ENCODE measurements at regions not wholly inside any gene's neighbourhood (a gene's known extent, or its start where the extent isn't known, plus 50 kb on each side); places are given as distances from the start of the nearest gene placed in this dataset.

DNA sequence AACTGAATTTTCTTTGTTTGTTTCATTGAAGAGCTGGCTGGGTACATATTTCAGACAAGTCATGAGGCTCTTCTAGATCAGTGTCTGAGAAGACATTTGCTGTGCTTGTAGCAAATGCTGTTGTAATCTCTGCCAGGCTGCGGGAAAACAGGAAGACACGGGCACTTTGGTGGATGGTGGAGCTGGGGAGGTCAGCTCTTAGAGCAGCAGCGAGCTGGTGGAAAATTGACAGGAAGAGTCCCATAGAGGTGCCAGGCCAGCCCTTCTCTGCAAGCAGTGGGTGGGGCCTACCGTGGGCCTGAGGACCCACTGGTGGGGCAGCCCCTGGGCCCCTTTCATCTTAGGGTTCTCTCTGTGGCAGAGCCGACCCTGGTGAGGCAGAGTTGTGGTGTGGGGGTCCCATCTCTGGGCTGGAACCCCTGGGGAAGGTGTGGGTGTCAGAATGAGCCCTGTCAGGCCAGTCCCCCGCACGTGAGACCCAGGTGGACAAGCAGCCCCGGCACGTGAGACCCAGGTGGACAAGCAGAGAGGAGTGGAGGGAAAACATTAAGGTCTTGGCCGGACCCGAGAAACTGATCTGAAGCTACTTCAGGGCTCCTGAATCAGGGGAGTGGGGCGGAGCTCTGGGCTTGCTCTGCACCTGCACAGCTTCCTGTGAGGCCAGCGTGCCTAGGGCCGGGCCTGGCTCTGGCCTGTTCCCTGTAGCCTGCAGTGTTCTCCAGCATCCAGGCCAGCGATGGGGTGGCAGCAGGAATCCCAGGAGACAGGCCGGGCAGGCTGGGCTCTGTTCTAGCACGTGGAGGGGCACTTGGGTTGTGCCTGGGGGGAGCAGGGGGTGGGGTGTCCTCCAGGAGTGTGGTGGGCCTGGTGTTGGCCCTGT lies 273.5 kb upstream of the HDAC4 start:
- Histone ChIP-seq H3K27ac (no peak overlapping the region), H3K27me3 (no peaks in the 10 kb centered on the region), H3K36me3 (no peaks in the 10 kb centered on the region), H3K9me3 (no peaks in the 10 kb centered on the region), H3K4me1 (ENCODE audit: control insufficient read depth in 1 of 2, insufficient read depth in 1 of 2, low read depth in 1 of 2, low read length in 1 of 2) (no peaks in the 10 kb centered on the region), H3K4me3 (ENCODE audit: low read depth in 1 of 2, low read length in 1 of 2) (no peak overlapping the region)
- TF ChIP-seq, protein P1, sequence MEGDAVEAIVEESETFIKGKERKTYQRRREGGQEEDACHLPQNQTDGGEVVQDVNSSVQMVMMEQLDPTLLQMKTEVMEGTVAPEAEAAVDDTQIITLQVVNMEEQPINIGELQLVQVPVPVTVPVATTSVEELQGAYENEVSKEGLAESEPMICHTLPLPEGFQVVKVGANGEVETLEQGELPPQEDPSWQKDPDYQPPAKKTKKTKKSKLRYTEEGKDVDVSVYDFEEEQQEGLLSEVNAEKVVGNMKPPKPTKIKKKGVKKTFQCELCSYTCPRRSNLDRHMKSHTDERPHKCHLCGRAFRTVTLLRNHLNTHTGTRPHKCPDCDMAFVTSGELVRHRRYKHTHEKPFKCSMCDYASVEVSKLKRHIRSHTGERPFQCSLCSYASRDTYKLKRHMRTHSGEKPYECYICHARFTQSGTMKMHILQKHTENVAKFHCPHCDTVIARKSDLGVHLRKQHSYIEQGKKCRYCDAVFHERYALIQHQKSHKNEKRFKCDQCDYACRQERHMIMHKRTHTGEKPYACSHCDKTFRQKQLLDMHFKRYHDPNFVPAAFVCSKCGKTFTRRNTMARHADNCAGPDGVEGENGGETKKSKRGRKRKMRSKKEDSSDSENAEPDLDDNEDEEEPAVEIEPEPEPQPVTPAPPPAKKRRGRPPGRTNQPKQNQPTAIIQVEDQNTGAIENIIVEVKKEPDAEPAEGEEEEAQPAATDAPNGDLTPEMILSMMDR (IDR thresholded peaks at IDR 0.05), result no peak

GRCh38 chr2:239673641-239674040 lies 272.8 kb upstream of the HDAC4 start:
- no peaks in the 10 kb centered on the region for H3K9me3 ChIP-seq
- no peaks in the 10 kb centered on the region for H3K27me3 ChIP-seq
- TF ChIP-seq, protein P1 (IDR thresholded peaks at IDR 0.05), result no peak
- H3K36me3 ChIP-seq, result no peaks in the 10 kb centered on the region
- H3K4me3 ChIP-seq (ENCODE audit: low read depth in 1 of 2, low read length in 1 of 2), result no peak overlapping the region
- H3K4me1 ChIP-seq (ENCODE audit: control insufficient read depth in 1 of 2, insufficient read depth in 1 of 2, low read depth in 1 of 2, low read length in 1 of 2), result no peaks in the 10 kb centered on the region
- H3K27ac ChIP-seq, result no peak overlapping the region

DNA sequence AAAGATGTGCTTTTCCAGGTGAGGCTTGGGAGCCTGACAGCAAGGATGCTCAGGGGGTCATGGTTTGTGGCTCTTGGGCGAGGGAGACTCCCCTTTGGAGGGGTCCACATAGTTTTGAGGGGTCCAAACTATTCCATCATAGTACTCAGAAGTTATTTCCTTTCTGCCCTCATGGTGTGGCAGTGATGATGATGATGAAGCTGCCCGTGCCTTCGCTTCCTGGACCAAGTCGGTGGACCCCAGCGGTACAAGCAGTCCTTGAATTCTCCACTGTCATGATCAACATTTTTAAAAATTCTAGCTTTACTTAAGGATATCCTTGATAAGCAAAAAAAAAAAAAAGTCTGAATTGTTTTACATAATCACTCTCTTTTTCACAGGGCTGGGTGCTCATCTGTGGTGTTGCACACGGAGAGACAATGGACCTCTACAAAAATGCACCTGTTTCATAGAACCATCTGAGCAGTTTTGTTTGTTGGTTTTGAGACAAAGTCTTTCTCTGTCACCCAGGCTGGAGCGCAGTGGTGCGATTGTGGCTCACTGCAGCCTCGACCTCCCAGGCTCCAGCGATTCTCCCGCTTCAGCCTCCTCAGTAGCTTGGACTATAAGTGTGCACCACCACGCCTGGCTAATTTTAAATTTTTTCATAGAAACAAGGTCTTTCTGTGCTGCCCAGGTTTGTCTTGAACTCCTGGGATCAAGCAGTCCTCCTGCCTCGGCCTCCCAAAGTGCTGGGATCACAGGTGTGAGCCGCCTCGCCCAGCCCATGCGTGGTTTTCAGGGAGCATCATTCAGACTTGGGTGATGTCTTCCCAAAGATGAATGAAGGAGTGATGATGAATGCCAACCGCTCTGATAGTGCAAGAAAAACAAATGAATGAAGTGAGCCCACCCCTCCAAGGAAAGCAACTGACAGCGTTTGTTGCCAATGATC lies 271.4 kb upstream of the HDAC4 start:
- H3K4me1 ChIP-seq (ENCODE audit: control insufficient read depth in 1 of 2, insufficient read depth in 1 of 2, low read depth in 1 of 2, low read length in 1 of 2), result no peaks in the 10 kb centered on the region
- no peak overlapping the region for H3K4me3 ChIP-seq (ENCODE audit: low read depth in 1 of 2, low read length in 1 of 2)
- no peaks in the 10 kb centered on the region for H3K9me3 ChIP-seq
- TF ChIP-seq, protein P1 (IDR thresholded peaks at IDR 0.05), result no peak
- H3K36me3 ChIP-seq, result no peaks in the 10 kb centered on the region
- H3K27me3 ChIP-seq, result no peaks in the 10 kb centered on the region
- H3K27ac ChIP-seq, result no peak overlapping the region

DNA sequence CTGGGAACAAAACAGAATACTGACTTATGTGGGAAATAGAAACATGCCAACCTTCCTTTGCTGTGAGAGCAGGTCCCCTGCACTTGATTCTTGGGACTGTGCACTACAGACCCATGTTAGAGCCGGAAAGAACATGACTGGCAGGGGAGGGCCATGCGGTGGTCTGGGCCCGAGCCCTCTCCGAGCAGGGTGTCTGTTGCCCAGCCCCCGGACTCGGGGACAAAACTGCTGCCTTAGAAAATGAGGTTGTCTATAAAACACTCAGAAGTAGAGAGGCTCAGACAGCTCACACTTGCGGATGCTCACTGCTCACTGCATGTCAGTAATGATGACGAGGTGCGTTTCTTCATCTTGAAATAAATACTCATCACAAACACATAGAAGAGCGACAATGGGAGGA lies 270.7 kb upstream of the HDAC4 start:
- peaks cover 4% of the 10 kb centered on the region for H3K27me3 ChIP-seq
- TF ChIP-seq, protein P1 (IDR thresholded peaks at IDR 0.05), result no peak
- H3K9me3 ChIP-seq, result no peaks in the 10 kb centered on the region
- no peak overlapping the region for H3K27ac ChIP-seq
- no peaks in the 10 kb centered on the region for H3K36me3 ChIP-seq
- no peaks in the 10 kb centered on the region for H3K4me1 ChIP-seq (ENCODE audit: control insufficient read depth in 1 of 2, insufficient read depth in 1 of 2, low read depth in 1 of 2, low read length in 1 of 2)
- H3K4me3 ChIP-seq (ENCODE audit: low read depth in 1 of 2, low read length in 1 of 2), result no peak overlapping the region

DNA sequence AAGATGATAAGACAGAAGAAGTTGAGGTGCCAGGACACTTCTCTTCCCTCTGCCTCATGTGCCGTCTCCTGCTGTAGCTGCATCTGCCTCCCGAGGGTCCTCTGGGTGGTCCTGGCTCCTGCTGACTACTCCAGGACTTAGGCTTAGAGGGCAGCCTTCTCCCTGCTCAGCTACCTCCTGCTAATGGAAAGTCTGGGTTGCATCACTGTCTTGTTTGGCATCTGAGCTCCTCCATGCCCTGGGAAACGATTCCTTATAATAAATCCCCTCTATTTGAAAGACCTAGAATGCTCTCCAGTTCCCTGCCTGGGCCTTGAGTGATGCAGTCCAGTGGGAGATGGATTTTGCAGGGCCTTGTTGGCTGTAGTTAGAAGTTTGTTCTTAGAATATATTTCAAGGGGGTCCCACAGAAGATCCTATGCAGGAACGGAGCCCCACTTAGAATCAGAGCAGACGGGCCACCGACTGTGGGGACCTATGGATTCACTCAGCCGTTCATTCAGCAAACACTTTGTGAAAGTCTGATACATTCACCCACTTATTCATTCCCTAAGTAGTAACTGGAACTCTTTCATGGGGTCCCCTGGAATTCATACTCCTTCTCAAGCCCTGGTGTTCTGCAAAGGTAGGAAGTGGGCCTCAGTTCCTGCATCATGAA lies 269.8 kb upstream of the HDAC4 start:
- no peak overlapping the region for H3K27ac ChIP-seq
- peaks cover 4% of the 10 kb centered on the region for H3K27me3 ChIP-seq
- H3K9me3 ChIP-seq, result no peaks in the 10 kb centered on the region
- TF ChIP-seq, protein P1 (IDR thresholded peaks at IDR 0.05), result no peak
- no peaks in the 10 kb centered on the region for H3K36me3 ChIP-seq
- no peaks in the 10 kb centered on the region for H3K4me1 ChIP-seq (ENCODE audit: control insufficient read depth in 1 of 2, insufficient read depth in 1 of 2, low read depth in 1 of 2, low read length in 1 of 2)
- H3K4me3 ChIP-seq (ENCODE audit: low read depth in 1 of 2, low read length in 1 of 2), result no peak overlapping the region
